ENCODE measurements at regions not wholly inside any gene's neighbourhood (a gene's known extent, or its start where the extent isn't known, plus 50 kb on each side); places are given as distances from the start of the nearest gene placed in this dataset.

DNA sequence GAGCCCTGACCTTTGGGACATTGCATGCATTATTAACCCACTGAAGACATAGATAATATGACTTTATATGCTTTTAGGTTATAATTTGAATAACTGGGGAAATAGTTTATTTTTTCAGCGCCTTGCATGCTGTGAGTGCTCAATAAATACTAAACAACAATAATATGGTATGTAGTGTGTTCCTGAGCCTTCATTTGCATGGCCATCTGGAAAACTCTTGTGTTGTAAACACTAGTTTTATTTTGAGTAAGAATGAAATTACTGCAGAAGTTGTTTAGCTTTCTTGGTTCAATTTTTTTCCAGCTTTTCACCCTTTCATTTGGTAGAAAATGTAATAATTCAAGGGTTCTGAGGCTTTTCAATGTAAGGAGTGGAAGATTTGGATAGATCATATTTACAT, 189.3 kb upstream of the GALNT5 start:
- Histone ChIP-seq H3K27ac (no peak overlapping the region), H3K9me3 (no peaks in the 10 kb centered on the region), H3K4me1 (no peaks in the 10 kb centered on the region), H3K4me3 (no peak overlapping the region), H3K36me3 (no peaks in the 10 kb centered on the region), H3K27me3 (no peaks in the 10 kb centered on the region)
- TF ChIP-seq POLR2A (IDR thresholded peaks at IDR 0.05) (no peak), CTCF (IDR thresholded peaks at IDR 0.05) (no peak)
- no peak for DNase-seq

- Histone ChIP-seq H3K36me3 (no peaks in the 10 kb centered on the region), H3K4me3 (no peak overlapping the region), H3K27me3 (no peaks in the 10 kb centered on the region), H3K9me3 (no peaks in the 10 kb centered on the region), H3K27ac (no peak overlapping the region), H3K4me1 (no peaks in the 10 kb centered on the region)
- no peak for DNase-seq
- no peak for TF ChIP-seq POLR2A (IDR thresholded peaks at IDR 0.05)
- TF ChIP-seq CTCF (IDR thresholded peaks at IDR 0.05): no peak
Measured at GRCh38 chr2:157075924-157076323, 181.6 kb upstream of the GALNT5 start.

- Histone ChIP-seq H3K9me3 (no peaks in the 10 kb centered on the region), H3K27me3 (no peaks in the 10 kb centered on the region), H3K4me3 (no peak overlapping the region), H3K36me3 (no peaks in the 10 kb centered on the region), H3K4me1 (no peaks in the 10 kb centered on the region), H3K27ac (no peak overlapping the region)
- no peak for TF ChIP-seq CTCF (IDR thresholded peaks at IDR 0.05)
- DNase-seq: no peak
Measured at GRCh38 chr2:157076526-157077161, 180.9 kb upstream of the GALNT5 start.

GRCh38 chr2:157077753-157078350, 179.7 kb upstream of the GALNT5 start:
- Histone ChIP-seq H3K27ac (no peak overlapping the region), H3K9me3 (no peaks in the 10 kb centered on the region), H3K27me3 (no peaks in the 10 kb centered on the region), H3K36me3 (no peaks in the 10 kb centered on the region), H3K4me3 (no peak overlapping the region), H3K4me1 (no peaks in the 10 kb centered on the region)
- no peak for DNase-seq
- TF ChIP-seq POLR2A (IDR thresholded peaks at IDR 0.05) (no peak), CTCF (IDR thresholded peaks at IDR 0.05) (no peak)

- H3K27ac ChIP-seq: no peak overlapping the region
- H3K9me3 ChIP-seq: no peaks in the 10 kb centered on the region
- no peaks in the 10 kb centered on the region for H3K4me1 ChIP-seq
Measured at GRCh38 chr2:157082950-157083349, 174.6 kb upstream of the GALNT5 start.

More at GRCh38 chr2:157082950-157083349, 174.6 kb upstream of the GALNT5 start:
- H3K36me3 ChIP-seq: no peaks in the 10 kb centered on the region
- no peak for DNase-seq
- no peaks in the 10 kb centered on the region for H3K27me3 ChIP-seq
- no peak overlapping the region for H3K4me3 ChIP-seq
- TF ChIP-seq POLR2A (IDR thresholded peaks at IDR 0.05) (no peak), CTCF (IDR thresholded peaks at IDR 0.05) (no peak)
